Nephron progenitor cell (in vitro differentiated cells): ENCODE measurements at regions not wholly inside any gene's neighbourhood (a gene's known extent, or its start where the extent isn't known, plus 50 kb on each side); places are given as distances from the start of the nearest gene placed in this dataset.

Experiments used
- DNase-seq: peaks from one replicate; pipeline ENCODE4 v3.0.0; 2021
- H3K27ac Mint-ChIP-seq: 2 replicates; pipeline ENCODE4 v1.8.0; 2021; ENCODE audit warnings: mild to moderate bottlenecking, moderate library complexity, mixed read lengths
- H3K27me3 Mint-ChIP-seq: 2 replicates; pipeline ENCODE4 v1.8.0; 2021; ENCODE audit warnings: mild to moderate bottlenecking, low read depth, mixed read lengths; ENCODE audit not compliant: poor library complexity
- H3K36me3 Mint-ChIP-seq: 2 replicates; pipeline ENCODE4 v1.8.0; 2021; ENCODE audit warnings: low read depth, mixed read lengths
- H3K4me1 Mint-ChIP-seq: 2 replicates; pipeline ENCODE4 v1.8.0; 2021; ENCODE audit warnings: mixed read lengths
- H3K4me3 Mint-ChIP-seq: 2 replicates; pipeline ENCODE4 v1.8.0; 2021; ENCODE audit warnings: mild to moderate bottlenecking, moderate library complexity, mixed read lengths
- H3K9me3 Mint-ChIP-seq: 2 replicates; pipeline ENCODE4 v1.8.0; 2021; ENCODE audit warnings: mild to moderate bottlenecking, moderate library complexity, mixed read lengths
- TF ChIP-seq, protein P1 (sequence below): fragments of 200-600 bp; sonication (generic); IDR thresholded peaks from 2 replicates; pipeline ENCODE4 v1.5.0; 2021; ENCODE audit warnings: antibody characterized with exemption

- H3K36me3 Mint-ChIP-seq = no peaks in the 10 kb centered on the region
- H3K9me3 Mint-ChIP-seq = peaks cover 22% of the 10 kb centered on the region
- TF ChIP-seq, protein P1, sequence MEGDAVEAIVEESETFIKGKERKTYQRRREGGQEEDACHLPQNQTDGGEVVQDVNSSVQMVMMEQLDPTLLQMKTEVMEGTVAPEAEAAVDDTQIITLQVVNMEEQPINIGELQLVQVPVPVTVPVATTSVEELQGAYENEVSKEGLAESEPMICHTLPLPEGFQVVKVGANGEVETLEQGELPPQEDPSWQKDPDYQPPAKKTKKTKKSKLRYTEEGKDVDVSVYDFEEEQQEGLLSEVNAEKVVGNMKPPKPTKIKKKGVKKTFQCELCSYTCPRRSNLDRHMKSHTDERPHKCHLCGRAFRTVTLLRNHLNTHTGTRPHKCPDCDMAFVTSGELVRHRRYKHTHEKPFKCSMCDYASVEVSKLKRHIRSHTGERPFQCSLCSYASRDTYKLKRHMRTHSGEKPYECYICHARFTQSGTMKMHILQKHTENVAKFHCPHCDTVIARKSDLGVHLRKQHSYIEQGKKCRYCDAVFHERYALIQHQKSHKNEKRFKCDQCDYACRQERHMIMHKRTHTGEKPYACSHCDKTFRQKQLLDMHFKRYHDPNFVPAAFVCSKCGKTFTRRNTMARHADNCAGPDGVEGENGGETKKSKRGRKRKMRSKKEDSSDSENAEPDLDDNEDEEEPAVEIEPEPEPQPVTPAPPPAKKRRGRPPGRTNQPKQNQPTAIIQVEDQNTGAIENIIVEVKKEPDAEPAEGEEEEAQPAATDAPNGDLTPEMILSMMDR = no peak
- DNase-seq = no peak
- no peaks in the 10 kb centered on the region for H3K4me1 Mint-ChIP-seq
- H3K27me3 Mint-ChIP-seq = peaks cover 8% of the 10 kb centered on the region
- no peak overlapping the region for H3K4me3 Mint-ChIP-seq
- no peak overlapping the region for H3K27ac Mint-ChIP-seq
Observed at GRCh38 chr14:30142216-30142615, 214.6 kb upstream of the PRKD1 start.

- no peak for DNase-seq
- Mint-ChIP-seq H3K36me3 (no peaks in the 10 kb centered on the region), H3K27me3 (peaks cover 5% of the 10 kb centered on the region), H3K4me1 (no peaks in the 10 kb centered on the region), H3K27ac (no peak overlapping the region), H3K4me3 (no peak overlapping the region), H3K9me3 (peaks cover 30% of the 10 kb centered on the region)
- TF ChIP-seq, protein P1 = no peak
Observed at GRCh38 chr14:30143627-30144026, 216.0 kb upstream of the PRKD1 start.

DNA sequence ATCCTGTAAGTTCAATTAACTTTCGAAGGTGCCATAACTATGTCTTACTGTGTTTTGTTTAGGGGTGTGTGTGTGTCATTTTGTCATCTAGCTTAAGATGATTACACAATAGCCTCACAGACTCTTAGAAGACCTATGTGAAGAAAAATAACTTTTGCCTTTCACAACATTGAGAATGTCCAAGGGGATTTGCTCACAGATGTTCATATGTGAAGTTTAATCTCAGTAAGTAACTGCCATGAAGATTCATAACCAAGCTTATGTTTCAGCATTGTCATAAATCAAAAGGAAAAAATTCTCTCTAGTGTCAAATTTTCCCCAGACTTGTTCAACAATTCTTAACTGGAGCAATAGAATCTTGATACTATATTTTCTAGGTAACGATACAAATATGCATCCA lies 226.1 kb upstream of the PRKD1 start:
- Mint-ChIP-seq H3K27ac (no peak overlapping the region), H3K27me3 (no peaks in the 10 kb centered on the region), H3K36me3 (no peaks in the 10 kb centered on the region), H3K4me1 (no peaks in the 10 kb centered on the region), H3K4me3 (no peak overlapping the region), H3K9me3 (no peaks in the 10 kb centered on the region)
- DNase-seq = no peak
- TF ChIP-seq, protein P1 = no peak

DNA sequence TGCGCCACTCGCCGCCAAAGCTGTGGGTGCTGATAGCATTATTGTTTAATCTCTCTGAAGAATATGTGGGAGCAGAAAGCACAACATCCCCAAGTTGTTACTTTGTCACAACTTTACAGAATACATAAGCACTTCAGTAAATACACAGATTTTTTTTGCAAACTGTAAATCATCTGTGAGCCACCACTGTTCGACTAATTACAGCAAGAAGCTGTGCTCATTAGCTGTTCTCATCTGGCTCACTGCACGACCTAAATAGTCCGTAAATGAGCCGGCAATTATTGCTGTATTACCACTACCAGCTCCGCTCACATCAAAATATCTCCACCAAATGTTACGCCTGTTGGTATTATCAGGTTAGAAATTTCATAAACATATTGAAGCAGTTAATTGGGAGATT lies 228.9 kb upstream of the PRKD1 start:
- TF ChIP-seq, protein P1 = no peak
- Mint-ChIP-seq H3K4me3 (no peak overlapping the region), H3K4me1 (no peaks in the 10 kb centered on the region), H3K9me3 (no peaks in the 10 kb centered on the region), H3K27ac (no peak overlapping the region), H3K27me3 (peaks cover under 1% of the 10 kb centered on the region), H3K36me3 (no peaks in the 10 kb centered on the region)
- DNase-seq = no peak

DNA sequence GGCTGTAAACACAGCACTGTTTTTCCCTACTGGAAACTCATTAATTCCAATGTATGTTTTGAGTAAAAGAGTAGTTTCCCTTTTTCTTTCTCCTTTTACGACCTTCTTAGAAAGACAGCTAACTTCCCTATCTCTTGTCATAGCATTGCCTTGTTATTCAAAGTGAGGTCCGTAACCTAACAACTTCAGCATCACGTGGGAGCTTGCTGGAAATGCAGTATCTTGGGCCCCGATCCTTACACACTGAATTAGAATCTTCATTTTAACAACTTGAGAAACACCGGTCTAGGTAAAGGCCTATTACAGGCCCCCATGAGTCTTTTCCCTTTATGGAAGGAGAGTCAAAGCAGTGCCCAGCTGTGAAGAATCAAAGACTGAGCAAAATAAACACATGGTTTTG lies 230.7 kb upstream of the PRKD1 start:
- no peaks in the 10 kb centered on the region for H3K9me3 Mint-ChIP-seq
- peaks cover 5% of the 10 kb centered on the region for H3K27me3 Mint-ChIP-seq
- H3K4me3 Mint-ChIP-seq = no peak overlapping the region
- TF ChIP-seq, protein P1 = no peak
- no peaks in the 10 kb centered on the region for H3K36me3 Mint-ChIP-seq
- no peak for DNase-seq
- H3K4me1 Mint-ChIP-seq = no peaks in the 10 kb centered on the region
- H3K27ac Mint-ChIP-seq = no peak overlapping the region

- no peak for DNase-seq
- TF ChIP-seq, protein P1 = no peak
- no peak overlapping the region for H3K27ac Mint-ChIP-seq
- no peaks in the 10 kb centered on the region for H3K4me1 Mint-ChIP-seq
- H3K9me3 Mint-ChIP-seq = no peaks in the 10 kb centered on the region
- H3K4me3 Mint-ChIP-seq = no peak overlapping the region
- H3K36me3 Mint-ChIP-seq = no peaks in the 10 kb centered on the region
- H3K27me3 Mint-ChIP-seq = peaks cover 5% of the 10 kb centered on the region
Observed at GRCh38 chr14:30159374-30159773, 231.7 kb upstream of the PRKD1 start.
